ENCODE measurements at regions not wholly inside any gene's neighbourhood (a gene's known extent, or its start where the extent isn't known, plus 50 kb on each side); places are given as distances from the start of the nearest gene placed in this dataset.

DNA sequence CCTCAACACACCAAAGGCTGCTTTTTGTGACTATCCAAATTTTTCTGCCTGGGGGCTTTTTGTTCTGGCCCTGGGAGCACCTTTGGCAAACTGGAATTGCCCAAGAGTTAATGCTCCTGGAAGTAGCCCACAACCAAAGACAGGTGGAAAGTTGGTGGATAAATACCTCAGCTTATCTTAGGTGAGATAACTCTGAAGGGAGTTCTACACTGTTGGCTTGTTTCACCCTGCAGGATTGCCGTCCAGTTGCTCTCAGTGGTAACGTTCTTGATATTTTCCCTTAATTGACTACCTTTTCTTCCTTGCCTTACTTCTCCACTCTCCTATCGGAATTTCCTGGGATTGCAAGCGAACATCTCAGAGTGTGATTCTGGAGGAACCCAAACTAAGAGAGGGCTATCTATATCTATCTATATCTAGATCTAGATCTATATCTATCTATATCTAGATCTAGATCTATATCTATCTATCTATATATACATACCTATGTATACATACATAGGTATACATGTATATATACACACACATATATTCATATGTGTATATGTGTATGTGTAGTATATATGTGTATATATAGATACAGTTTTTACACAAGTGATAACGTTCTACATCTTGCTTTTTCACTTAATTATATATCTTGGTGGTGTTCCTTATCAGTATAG lies 82.6 kb upstream of the DHX15 start:
- Histone ChIP-seq H3K4me3 (no peak overlapping the region), H3K36me3 (no peaks in the 10 kb centered on the region), H3K27ac (replicated peaks) (no peak overlapping the region), H3K27me3 (ENCODE audit: low read depth) (peaks cover 11% of the 10 kb centered on the region), H3K9me3 (replicated peaks) (no peaks in the 10 kb centered on the region), H3K4me1 (no peaks in the 10 kb centered on the region)
- intact Hi-C loops (cut with micrococcal nuclease): loop anchor here (10.0 kb wide), 1 partner anchor 172 kb away; no protein-coding TSS in a partner anchor
- TF ChIP-seq, protein P1, sequence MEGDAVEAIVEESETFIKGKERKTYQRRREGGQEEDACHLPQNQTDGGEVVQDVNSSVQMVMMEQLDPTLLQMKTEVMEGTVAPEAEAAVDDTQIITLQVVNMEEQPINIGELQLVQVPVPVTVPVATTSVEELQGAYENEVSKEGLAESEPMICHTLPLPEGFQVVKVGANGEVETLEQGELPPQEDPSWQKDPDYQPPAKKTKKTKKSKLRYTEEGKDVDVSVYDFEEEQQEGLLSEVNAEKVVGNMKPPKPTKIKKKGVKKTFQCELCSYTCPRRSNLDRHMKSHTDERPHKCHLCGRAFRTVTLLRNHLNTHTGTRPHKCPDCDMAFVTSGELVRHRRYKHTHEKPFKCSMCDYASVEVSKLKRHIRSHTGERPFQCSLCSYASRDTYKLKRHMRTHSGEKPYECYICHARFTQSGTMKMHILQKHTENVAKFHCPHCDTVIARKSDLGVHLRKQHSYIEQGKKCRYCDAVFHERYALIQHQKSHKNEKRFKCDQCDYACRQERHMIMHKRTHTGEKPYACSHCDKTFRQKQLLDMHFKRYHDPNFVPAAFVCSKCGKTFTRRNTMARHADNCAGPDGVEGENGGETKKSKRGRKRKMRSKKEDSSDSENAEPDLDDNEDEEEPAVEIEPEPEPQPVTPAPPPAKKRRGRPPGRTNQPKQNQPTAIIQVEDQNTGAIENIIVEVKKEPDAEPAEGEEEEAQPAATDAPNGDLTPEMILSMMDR (IDR thresholded peaks at IDR 0.05; ENCODE audit: borderline replicate concordance): no peak
- no peak for DNase-seq

DNA sequence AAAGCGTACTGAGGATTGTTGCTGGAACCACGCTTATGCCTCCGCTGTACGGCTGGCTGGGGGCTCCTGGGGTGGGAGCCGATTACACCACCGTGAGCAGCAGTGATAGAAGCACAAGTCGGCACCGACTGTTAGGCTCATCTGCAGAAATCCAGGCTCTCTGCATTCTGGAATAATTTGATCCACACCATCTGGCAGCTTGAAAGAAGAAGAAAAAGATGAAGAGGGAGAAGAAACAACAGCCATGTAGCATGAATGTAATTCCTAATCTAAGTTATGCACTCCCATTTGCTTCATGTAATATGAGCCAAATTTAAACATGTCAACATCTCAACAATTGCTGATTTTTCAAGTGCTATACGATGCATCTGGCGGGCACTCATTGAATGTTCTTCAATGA lies 84.6 kb upstream of the DHX15 start:
- H3K27ac ChIP-seq (replicated peaks): no peak overlapping the region
- TF ChIP-seq, protein P1 (IDR thresholded peaks at IDR 0.05; ENCODE audit: borderline replicate concordance): no peak
- intact Hi-C loops (cut with micrococcal nuclease): loop anchor here (10.0 kb wide), 1 partner anchor 174 kb away; no protein-coding TSS in a partner anchor
- no peaks in the 10 kb centered on the region for H3K36me3 ChIP-seq
- H3K27me3 ChIP-seq (ENCODE audit: low read depth): peaks cover 11% of the 10 kb centered on the region
- no peaks in the 10 kb centered on the region for H3K4me1 ChIP-seq
- H3K4me3 ChIP-seq: no peak overlapping the region
- H3K9me3 ChIP-seq (replicated peaks): no peaks in the 10 kb centered on the region
- no peak for DNase-seq

DNA sequence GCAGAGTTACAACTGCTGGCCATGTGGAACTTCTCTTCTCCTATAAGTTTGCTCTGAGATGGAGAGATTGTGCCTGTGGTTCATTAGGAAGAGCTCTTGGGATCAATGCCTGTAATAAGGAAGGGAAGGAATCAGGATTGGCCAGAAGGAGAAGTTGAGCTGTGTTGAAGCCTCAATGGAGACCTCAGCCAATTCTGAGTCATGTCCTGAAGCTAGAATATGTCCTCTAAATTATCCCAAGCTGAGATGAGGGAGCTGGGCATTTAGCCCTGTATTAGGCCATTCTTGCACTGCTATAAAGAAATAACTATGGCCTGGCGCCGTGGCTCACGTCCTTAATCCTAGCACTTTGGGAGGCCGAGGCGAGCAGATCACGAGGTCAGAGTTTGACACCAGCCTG lies 85.4 kb upstream of the DHX15 start:
- Histone ChIP-seq H3K4me3 (no peak overlapping the region), H3K27ac (replicated peaks) (no peak overlapping the region), H3K36me3 (no peaks in the 10 kb centered on the region), H3K4me1 (no peaks in the 10 kb centered on the region), H3K27me3 (ENCODE audit: low read depth) (peaks cover 8% of the 10 kb centered on the region), H3K9me3 (replicated peaks) (no peaks in the 10 kb centered on the region)
- DNase-seq: no peak
- intact Hi-C loops (cut with micrococcal nuclease): loop anchor here (10.0 kb wide), 1 partner anchor 175 kb away; no protein-coding TSS in a partner anchor
- TF ChIP-seq, protein P1 (IDR thresholded peaks at IDR 0.05; ENCODE audit: borderline replicate concordance): no peak

DNA sequence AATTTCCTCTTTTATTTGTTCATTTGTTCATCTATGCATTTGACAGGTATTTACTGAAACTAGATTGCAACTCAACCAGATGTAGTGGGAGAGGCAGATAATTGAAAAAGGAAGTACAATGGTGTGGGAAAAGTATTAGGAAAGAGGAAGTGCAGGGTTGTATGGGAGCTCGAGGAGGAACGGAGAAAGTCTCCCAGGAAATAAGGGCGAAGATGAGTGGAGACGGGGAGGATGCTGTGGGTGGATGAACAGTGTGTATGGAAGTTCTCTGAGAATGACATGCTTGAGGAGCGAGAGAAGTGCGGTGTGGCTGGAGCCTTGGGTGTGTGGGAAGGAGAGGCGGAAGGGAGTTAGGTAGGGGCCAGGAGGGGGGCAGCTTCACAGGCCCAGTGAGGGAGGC lies 87.5 kb upstream of the DHX15 start:
- no peaks in the 10 kb centered on the region for H3K36me3 ChIP-seq
- intact Hi-C loops (cut with micrococcal nuclease): no loop called here
- H3K4me1 ChIP-seq: no peaks in the 10 kb centered on the region
- H3K27ac ChIP-seq (replicated peaks): no peak overlapping the region
- no peaks in the 10 kb centered on the region for H3K27me3 ChIP-seq (ENCODE audit: low read depth)
- no peak overlapping the region for H3K4me3 ChIP-seq
- peaks cover 3% of the 10 kb centered on the region for H3K9me3 ChIP-seq (replicated peaks)
- TF ChIP-seq, protein P1 (IDR thresholded peaks at IDR 0.05; ENCODE audit: borderline replicate concordance): no peak
- DNase-seq: no peak

DNA sequence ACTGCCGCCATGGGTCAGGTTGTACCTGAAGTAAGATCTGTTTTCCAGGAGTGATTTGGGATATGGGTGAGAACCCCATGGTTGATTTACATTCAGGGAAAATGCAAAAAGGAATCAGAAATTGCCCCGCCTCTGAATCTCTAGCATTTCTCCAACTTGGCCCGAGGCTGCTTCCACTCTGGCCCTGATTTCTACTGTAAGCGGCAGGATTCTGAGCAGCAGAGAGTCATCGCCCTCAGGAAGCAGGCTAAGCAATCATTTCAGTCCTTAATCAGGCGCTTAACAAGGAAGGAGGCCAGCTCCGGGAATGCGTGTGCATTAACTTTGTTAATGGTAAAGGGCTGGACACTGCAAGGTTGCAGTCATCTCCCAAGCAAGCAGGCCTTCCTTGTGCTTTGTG lies 88.5 kb upstream of the DHX15 start:
- no peak for DNase-seq
- Histone ChIP-seq H3K4me3 (no peak overlapping the region), H3K4me1 (no peaks in the 10 kb centered on the region), H3K27me3 (ENCODE audit: low read depth) (no peaks in the 10 kb centered on the region), H3K27ac (replicated peaks) (no peak overlapping the region), H3K9me3 (replicated peaks) (peaks cover 3% of the 10 kb centered on the region), H3K36me3 (no peaks in the 10 kb centered on the region)
- TF ChIP-seq, protein P1 (IDR thresholded peaks at IDR 0.05; ENCODE audit: borderline replicate concordance): no peak
- intact Hi-C loops (cut with micrococcal nuclease): no loop called here
